ENCODE measurements at regions not wholly inside any gene's neighbourhood (a gene's known extent, or its start where the extent isn't known, plus 50 kb on each side); places are given as distances from the start of the nearest gene placed in this dataset.

DNA sequence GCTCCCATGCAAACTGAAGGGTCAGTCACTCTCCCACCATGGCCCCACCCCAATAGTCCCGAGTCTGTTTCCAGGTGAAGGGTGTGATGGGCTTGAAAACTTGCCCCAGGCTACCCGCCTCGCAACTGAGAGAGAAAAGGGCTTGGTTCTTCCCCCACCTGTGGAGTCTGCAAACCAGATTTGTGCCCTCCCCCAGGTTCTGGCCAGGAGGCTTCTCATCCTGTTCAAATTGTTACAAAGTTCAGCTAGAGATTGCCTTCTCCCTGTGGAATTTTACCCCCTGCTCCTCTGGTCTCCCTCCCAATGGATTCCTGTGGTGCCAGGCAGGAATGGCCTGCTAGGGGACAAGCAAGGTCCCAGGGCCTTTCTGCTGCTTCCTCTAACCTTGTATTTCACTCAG is 93.1 kb upstream of the ACO1 start (continued):
- no peak for TF ChIP-seq ZKSCAN3 (CRISPR knock-in tag; IDR thresholded peaks at IDR 0.05)
- no peak for TF ChIP-seq ELF4 (CRISPR knock-in tag; IDR thresholded peaks at IDR 0.05)

DNA sequence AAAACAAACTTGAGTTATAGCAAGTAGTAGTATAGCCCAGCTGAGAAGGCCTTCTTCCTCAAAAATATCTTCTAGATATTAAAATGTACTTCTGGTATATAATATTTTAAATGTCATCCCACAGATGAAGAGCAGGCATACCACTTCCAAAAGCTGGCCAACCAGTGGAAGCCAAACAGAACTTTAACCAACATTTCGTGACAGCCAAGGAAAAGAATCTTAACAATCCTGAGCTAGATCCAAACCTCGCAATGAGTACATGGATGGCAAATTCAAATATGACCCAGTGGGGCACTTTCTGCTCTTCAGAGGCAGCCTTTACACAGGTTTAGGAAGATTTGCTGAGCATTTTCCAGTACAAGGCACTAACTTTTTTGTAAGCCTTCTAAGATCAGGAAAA is 91.8 kb upstream of the ACO1 start:
- no peaks in the 10 kb centered on the region for H3K27me3 ChIP-seq (ENCODE audit: control insufficient read depth in 2 of 2, insufficient read depth in 2 of 2, low read length in 2 of 2)
- 4% methylated on average over 2 of the region's 2 CpGs for WGBS (ENCODE audit: insufficient coverage, low coverage, missing lambda C conversion rate)
- no peak for TF ChIP-seq SMAD4 (CRISPR knock-in tag; conservative IDR thresholded peaks at IDR 0.05)
- no peak for TF ChIP-seq GATAD2A (IDR thresholded peaks at IDR 0.05)
- no peak for TF ChIP-seq NR1H2 (CRISPR knock-in tag; IDR thresholded peaks at IDR 0.05)
- TF ChIP-seq, protein P1, sequence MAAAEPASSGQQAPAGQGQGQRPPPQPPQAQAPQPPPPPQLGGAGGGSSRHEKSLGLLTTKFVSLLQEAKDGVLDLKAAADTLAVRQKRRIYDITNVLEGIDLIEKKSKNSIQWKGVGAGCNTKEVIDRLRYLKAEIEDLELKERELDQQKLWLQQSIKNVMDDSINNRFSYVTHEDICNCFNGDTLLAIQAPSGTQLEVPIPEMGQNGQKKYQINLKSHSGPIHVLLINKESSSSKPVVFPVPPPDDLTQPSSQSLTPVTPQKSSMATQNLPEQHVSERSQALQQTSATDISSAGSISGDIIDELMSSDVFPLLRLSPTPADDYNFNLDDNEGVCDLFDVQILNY (CRISPR knock-in tag; IDR thresholded peaks at IDR 0.05): no peak
- no peak for TF ChIP-seq PCBP2 (IDR thresholded peaks at IDR 0.05; ENCODE audit: low read depth, low read length, poor library complexity, severe bottlenecking)
- no peak for TF ChIP-seq MCM2 (IDR thresholded peaks at IDR 0.05; ENCODE audit: low read depth)
- TF ChIP-seq AFF4 (CRISPR knock-in tag; IDR thresholded peaks at IDR 0.05): no peak
- TF ChIP-seq ZNF589 (CRISPR knock-in tag; IDR thresholded peaks at IDR 0.05; ENCODE audit: low read depth): no peak
- no peak for TF ChIP-seq IRF2 (CRISPR knock-in tag; IDR thresholded peaks at IDR 0.05)
- TF ChIP-seq ZFP1 (CRISPR knock-in tag; IDR thresholded peaks at IDR 0.05): no peak
- no peak for TF ChIP-seq HSF4 (CRISPR knock-in tag; IDR thresholded peaks at IDR 0.05; ENCODE audit: borderline replicate concordance)
- TF ChIP-seq ZFX (CRISPR knock-in tag; IDR thresholded peaks at IDR 0.05): no peak
- no peak for TF ChIP-seq EP400 (IDR thresholded peaks at IDR 0.05)
- no peak for TF ChIP-seq MLLT1 (IDR thresholded peaks at IDR 0.05)
- no peak for TF ChIP-seq NCOA2 (IDR thresholded peaks at IDR 0.05; ENCODE audit: partially characterized antibody in 2 of 2)
- TF ChIP-seq LCOR (CRISPR knock-in tag; IDR thresholded peaks at IDR 0.05): no peak
- H3K4me1 ChIP-seq (replicated peaks in 1 of 2; ENCODE audit: control insufficient read depth in 2 of 2, insufficient read depth in 2 of 2, low read length in 2 of 2): no peaks in the 10 kb centered on the region
- H2AFZ ChIP-seq (ENCODE audit: low read depth, low read length): no peak overlapping the region
- intact Hi-C loops (cut with micrococcal nuclease): no loop called here
- no peaks in the 10 kb centered on the region for H3K79me2 ChIP-seq (ENCODE audit: control insufficient read depth, insufficient read depth, low read length)
- no peak overlapping the region for H3K4me3 ChIP-seq
- no peaks in the 10 kb centered on the region for H3K9me1 ChIP-seq (ENCODE audit: control insufficient read depth, insufficient read depth, low read length)
- BruUV-seq (replicated peaks): no TSS peak
- no peaks in the 10 kb centered on the region for H3K9me3 ChIP-seq (replicated peaks; ENCODE audit: control insufficient read depth, insufficient read depth, low read depth, low read length)
- no peak overlapping the region for H3K9ac ChIP-seq (ENCODE audit: insufficient read depth in 1 of 2, low read depth in 2 of 2, low read length in 2 of 2)
- no peak for DNase-seq (ENCODE audit: extremely low read depth in 1 of 4, low spot score in 3 of 4)
- ChIA-PET CTCF (ENCODE audit: low intra/inter-chr PET ratio) (no interaction called here), POLR2A (no interaction called here)
- H3K36me3 ChIP-seq (ENCODE audit: control insufficient read depth, insufficient read depth, low read length): no peaks in the 10 kb centered on the region
- no peak overlapping the region for H3K27ac ChIP-seq (ENCODE audit: extremely low read depth, low read depth, low read length)
- no peaks in the 10 kb centered on the region for H4K20me1 ChIP-seq (replicated peaks; ENCODE audit: control insufficient read depth, insufficient read depth, low read length)
- no peak overlapping the region for H3K4me2 ChIP-seq (ENCODE audit: insufficient read depth, low read length)
- no peak for FAIRE-seq
- in situ Hi-C loops (cut with MboI): no loop called here
- ATAC-seq: no peak

Measured in K562 (cell line).